GM19438 (cell line): ENCODE measurements at regions not wholly inside any gene's neighbourhood (a gene's known extent, or its start where the extent isn't known, plus 50 kb on each side); places are given as distances from the start of the nearest gene placed in this dataset.

Experiments used
- ATAC-seq: cut with Tn5 transposase; IDR thresholded peaks from one replicate; pipeline ENCODE4 v1.9.1; 2021; ENCODE audit warnings: low read depth; ENCODE audit not compliant: unreplicated experiment

- ATAC-seq, result no peak
Measured at GRCh38 chr13:47218611-47219010, 321.8 kb upstream of the HTR2A start.

GRCh38 chr13:47216176-47216822 is 319.4 kb upstream of the HTR2A start:
- no peak for ATAC-seq

GRCh38 chr13:47215736-47216135 is 318.9 kb upstream of the HTR2A start:
- ATAC-seq, result no peak

GRCh38 chr13:47213047-47213446 is 316.2 kb upstream of the HTR2A start:
- ATAC-seq, result no peak

GRCh38 chr13:47211106-47211505 is 314.3 kb upstream of the HTR2A start:
- no peak for ATAC-seq

- ATAC-seq, result no peak
Measured at GRCh38 chr13:47206111-47206510, 309.3 kb upstream of the HTR2A start.

- no peak for ATAC-seq
Measured at GRCh38 chr13:47190696-47191305, 293.9 kb upstream of the HTR2A start.

GRCh38 chr13:47188802-47189201 is 291.9 kb upstream of the HTR2A start:
- no peak for ATAC-seq

- ATAC-seq, result no peak
Measured at GRCh38 chr13:47186471-47186870, 289.6 kb upstream of the HTR2A start.

GRCh38 chr13:47184321-47184720 is 287.5 kb upstream of the HTR2A start:
- ATAC-seq, result no peak

- no peak for ATAC-seq
Measured at GRCh38 chr13:47179321-47179720, 282.5 kb upstream of the HTR2A start.

- ATAC-seq, result no peak
Measured at GRCh38 chr13:47178090-47178950, 281.5 kb upstream of the HTR2A start.

GRCh38 chr13:47175172-47175866 is 278.5 kb upstream of the HTR2A start:
- ATAC-seq, result no peak

- ATAC-seq, result no peak
Measured at GRCh38 chr13:47170971-47171370, 274.1 kb upstream of the HTR2A start.

GRCh38 chr13:47168618-47169017 is 271.8 kb upstream of the HTR2A start:
- ATAC-seq, result no peak

- ATAC-seq, result no peak
Measured at GRCh38 chr13:47168066-47168465, 271.2 kb upstream of the HTR2A start.

GRCh38 chr13:47166336-47166735 is 269.5 kb upstream of the HTR2A start:
- no peak for ATAC-seq

GRCh38 chr13:47159853-47160550 is 263.1 kb upstream of the HTR2A start:
- ATAC-seq, result no peak

- ATAC-seq, result no peak
Measured at GRCh38 chr13:47158593-47158992, 261.7 kb upstream of the HTR2A start.

GRCh38 chr13:47148543-47148942 is 251.7 kb upstream of the HTR2A start:
- ATAC-seq, result no peak

GRCh38 chr13:47147812-47148119 is 250.9 kb upstream of the HTR2A start:
- no peak for ATAC-seq
